ENCODE measurements at regions not wholly inside any gene's neighbourhood (a gene's known extent, or its start where the extent isn't known, plus 50 kb on each side); places are given as distances from the start of the nearest gene placed in this dataset.
"Not testable (repeated sequence)": the region's sequence is repeated elsewhere in the genome, so short reads cannot be mapped to it uniquely, and the experiment has no call there.

DNA sequence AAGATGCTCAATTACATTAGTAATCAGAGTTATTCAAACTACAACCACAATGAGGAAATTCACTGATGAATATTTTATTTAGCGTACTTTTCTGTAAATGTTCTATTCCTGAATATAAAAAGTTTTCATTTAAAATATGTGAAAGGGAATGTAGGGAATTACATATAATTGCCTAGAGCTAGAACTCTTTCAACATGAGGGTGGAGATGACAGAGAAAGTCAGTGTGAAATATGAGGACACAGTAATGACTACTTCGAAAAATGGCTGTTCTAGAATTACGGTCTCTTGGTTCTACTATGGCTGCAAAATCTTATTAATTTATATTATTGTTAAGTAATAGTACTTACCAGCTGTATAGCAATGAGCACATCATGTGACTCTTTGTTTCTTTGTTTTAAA lies 1647.4 kb upstream of the PIK3C3 start:
- no peak for DNase-seq

DNA sequence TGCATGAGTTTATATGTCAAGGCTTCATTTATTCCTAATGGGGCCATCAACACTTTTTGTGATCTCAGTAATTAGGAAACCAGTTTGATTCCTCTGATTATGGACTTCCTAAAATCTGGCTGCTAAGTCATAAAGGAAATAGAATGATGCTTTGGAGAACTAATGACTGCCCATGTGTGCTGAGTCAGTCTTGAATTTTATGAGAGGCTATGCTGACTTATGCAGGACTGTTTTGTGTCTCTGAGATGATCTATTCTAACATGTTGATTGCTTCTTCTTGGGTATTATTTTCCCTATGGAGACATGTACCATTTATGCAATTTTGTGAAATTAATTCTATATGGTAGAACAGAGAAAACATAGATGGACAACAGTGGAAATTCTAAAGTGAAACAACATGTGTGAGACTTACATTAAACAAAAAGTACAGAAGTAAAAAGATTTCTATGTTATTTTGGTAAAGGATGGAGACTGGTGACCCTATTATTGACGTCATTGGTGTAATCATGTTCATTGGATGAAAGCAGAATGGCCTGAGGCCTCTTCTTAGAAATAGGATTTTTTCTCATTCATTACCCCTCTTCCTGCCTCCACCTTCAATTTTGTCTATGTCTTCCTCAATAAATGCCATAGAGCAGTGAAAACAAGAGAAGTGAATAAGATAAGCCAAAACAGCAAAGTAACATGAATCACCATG lies 1658.2 kb upstream of the PIK3C3 start:
- no peak for DNase-seq

DNA sequence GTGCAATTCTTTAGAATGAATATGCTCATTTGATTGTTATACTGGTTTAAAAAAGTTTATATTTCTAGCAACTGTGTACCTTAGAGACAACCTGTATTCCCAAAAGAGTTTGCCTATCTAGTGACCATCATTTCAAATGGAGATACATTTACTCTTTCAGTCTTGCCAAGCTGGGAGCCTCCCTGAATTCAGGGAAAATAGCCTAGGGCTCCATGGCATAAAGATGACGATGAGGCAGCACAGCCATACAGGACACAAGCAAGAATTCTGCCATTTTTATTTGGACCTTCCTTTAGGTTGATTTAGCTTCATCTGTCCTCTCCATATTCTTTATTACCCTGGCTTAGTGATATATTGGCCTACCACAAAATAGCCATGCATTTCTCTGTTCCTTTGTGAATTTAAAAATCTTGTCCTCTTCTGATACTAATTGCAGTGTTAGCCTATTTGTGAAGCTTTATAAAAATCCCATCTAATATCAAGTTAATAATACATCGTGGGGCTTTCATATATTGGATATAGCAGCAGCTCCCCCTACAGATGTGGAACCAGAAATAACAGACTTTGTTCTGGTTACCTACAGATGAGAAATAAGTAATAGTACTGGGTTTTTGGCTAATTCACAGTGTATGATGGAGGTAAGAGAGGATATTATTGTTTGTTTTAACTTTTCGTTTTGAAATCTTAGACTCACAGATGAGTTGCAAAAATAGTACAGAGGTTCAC lies 1661.9 kb upstream of the PIK3C3 start:
- DNase-seq: no peak

DNA sequence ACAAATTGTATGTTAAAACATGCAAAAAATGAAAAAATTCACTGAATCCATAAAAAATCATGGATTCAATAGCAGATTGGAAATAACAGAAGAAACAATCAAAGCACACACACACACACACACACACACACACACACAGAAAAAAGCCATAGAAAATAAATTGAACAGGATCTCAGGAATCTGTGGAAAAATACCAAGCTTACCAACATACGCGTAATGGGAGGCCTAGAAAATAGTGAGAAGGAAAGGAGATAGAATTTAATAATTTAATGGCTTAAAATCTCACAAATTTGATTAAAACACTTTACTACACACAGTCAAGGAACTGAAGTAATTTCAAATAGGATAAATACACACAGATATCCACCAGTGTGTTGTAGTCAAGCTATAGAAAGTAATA lies 1671.5 kb upstream of the PIK3C3 start:
- no peak for DNase-seq

DNA sequence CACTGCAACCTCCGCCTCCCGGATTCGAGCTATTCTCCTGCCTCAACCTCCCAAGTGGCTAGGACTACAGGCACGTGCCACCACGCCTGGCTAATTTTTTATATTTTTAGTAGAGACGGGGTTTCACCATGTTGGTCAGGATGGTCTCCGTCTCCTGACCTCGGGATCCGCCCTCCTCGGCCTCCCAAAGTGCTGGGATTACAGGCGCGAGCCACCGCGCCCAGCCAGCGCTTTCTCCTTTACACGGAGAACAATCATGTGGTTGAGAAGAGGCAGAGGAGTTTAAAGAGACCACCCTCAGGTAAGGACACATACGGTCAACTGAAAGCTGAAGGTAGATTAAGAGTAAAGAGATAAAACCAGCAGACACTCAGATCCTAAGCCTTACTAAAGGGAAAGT lies 1673.7 kb upstream of the PIK3C3 start:
- not testable (repeated sequence) for DNase-seq

DNA sequence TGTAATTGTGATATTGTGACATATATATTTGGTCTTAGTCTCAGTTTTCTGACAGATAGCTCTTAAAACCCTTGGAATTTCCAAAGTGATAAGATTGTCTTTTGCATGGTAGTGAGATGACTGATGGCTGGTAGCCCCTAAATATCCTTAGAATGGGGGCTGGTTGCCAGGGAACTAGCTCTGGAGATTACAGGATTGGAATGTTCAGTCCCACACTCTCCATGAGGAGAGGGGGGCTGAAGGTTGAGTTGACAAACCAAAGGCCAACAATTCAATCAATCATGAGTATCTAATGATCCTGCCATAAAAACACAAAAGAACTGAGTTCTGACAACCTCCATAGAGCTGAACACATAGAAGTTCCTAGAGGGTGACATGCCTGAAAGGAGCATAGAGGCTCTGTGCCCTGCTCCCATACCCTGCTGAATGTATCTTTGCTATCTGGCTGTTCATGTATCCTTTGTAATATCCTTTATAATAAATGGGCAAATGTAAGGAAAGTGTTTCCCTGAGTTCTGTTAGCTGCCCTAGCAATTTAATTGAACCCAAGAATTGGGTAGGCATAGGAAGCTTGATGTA lies 1680.3 kb upstream of the PIK3C3 start:
- no peak for DNase-seq

DNA sequence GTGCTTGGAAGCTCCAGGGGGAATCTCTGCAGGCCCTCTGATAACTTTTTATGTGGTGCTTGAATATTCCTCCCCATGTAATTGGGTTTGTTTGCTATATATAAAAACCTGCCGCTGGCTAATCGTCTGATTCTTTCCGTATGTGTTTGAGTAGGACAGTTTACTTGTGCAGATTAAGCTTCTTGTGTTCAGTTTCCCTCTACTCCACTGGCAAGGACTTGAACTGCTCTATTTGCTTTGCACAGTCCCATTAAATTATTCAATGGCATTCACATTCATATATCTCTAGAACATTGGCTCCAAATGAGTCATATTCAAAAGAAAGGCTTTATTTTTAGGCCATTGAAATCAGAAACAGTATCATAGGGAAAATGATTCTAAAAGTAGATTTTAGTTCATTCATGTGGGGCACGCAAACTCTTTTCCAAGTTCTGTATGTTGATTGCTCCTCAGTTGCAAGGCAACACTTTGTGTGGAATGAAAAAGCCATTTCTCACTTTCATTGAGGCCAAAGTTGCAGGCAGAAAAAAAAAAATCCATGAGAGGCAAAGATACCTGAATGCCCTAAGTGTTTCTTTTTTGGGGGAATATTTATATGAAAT lies 1682.3 kb upstream of the PIK3C3 start:
- DNase-seq: no peak

DNA sequence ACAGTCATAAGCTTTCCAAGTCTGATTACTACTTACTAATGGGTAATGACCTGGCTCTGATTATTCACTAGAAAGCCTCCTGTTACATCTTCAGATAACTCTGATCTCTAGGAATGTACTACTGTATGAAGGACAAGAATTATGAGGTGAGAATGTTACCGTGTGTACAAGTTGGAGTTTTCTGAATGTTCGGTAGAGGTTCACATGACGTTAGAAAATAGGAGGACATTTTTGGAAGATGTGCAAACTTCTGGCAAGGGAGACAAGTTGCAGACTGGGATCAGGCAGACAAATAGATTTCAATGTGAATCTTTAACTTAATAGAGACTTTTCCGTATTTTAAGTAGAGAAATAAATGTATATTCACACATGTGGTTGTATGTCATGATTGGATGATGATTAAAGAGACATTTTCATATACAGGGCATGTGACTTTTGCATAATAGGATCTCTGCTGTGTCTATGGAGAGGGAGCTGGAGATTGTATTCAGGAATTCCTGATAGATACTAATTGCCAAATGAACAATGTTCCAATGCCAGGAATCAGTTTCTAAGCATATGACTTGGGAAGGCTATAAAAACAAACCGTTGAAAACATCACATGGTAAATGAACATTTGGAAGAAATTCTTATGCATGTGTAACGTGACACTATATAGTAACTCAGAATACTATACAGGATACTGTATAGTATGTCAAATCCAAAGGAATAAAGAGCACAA lies 1695.8 kb upstream of the PIK3C3 start:
- DNase-seq: no peak

DNA sequence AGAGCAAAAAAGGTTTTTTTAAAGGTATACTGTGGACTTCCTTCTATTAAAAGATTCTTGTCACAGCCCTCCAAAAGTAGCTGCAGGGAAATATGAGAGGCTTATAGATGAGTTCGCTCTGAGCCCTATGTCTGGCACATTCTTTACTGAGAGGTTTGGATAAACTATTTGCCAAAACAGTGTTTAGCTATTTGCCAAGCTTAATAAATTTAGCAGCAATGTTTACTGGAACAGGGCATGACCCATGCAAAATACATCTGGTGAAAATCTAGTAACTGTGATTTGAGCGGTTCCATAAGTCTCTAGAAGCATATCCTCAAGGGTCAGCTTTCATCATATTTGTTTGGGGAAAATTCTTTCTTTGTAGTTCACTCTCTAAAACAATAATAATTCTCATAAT lies 1696.7 kb upstream of the PIK3C3 start:
- no peak for DNase-seq

DNA sequence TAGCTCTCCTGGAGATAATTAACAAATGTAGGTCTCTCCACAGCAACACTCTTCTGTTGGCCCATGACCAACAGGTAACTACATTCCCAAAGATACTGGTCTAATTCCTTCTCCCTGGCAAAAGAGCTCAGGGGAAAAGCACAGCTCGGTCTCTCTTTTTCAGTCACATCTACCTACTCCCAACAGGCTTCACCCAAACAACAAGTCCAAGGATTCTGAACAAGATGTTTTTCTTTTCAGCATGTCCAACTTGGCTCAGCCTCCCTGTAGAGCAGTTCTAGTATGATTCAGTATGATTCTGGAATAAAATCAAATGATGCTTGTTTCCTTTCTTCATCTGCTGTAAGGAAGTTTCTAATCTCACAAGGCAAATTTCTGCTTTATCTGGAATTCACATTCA lies 1704.8 kb upstream of the PIK3C3 start:
- DNase-seq: no peak

DNA sequence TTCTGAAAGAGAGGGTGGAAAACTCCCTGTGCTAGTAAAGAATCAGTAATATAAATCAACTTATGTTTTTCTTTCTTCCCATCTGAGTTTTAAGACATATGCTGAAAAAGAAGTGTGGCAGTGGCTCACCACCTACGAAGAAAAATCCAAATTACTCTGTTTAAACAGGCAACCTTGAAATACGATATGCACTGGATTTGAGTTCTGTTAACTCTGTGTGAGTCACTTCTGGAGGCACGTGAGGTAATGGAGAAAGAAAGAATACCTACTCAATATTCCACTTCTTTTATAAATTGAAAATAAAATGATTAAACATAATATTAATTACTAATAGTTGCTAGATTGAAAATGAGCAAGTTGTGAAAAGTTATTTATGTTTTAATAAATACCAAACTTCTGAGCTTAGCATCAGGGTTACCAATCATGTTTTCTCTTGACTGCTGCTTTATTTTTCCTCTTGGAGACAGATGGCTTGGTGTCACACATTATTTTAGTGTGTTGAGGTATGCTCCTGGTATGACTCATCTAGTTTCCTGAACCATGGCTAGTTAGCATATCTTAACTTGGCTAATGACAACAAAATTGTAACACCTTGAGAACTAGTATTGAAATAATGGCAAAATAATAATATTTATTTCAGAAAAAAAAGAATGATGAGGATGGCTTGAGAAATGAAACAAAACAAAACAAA lies 1705.5 kb upstream of the PIK3C3 start:
- DNase-seq: no peak

DNA sequence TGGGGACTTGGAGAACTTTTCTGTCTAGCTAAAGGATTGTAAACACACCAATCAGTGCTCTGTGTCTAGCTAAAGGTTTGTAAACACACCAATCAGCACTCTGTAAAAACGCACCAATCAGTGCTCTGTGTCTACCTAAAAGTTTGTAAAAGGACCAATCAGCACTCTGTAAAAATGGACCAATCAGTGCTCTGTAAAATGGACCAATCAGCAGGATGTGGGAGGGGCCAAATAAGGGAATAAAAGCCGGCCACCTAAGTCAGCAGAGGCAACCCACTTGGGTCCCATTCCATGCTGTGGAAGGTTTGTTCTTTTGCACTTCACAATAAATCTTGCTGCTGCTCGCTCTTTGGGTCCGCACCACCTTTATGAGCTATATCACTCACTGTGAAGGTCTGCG lies 1709.4 kb upstream of the PIK3C3 start:
- DNase-seq: not testable (repeated sequence)

DNA sequence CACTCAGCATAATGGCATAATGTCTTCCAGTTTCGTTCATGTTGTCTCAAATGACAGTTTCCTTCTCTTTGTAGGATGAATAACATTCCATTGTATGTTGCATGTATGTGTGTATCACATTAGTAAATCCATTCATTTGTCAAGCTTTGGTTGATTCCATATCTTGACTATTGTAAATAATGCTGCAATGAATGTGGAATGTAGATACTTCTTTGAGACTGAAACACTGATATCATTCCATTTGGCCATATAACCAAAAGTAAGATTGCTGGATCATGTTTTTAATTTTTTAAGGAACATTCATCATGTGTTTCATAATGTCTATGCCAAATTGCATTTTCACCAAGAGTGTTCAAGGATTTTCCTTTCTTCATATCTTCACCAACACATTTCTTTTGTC lies 1711.4 kb upstream of the PIK3C3 start:
- DNase-seq: no peak

DNA sequence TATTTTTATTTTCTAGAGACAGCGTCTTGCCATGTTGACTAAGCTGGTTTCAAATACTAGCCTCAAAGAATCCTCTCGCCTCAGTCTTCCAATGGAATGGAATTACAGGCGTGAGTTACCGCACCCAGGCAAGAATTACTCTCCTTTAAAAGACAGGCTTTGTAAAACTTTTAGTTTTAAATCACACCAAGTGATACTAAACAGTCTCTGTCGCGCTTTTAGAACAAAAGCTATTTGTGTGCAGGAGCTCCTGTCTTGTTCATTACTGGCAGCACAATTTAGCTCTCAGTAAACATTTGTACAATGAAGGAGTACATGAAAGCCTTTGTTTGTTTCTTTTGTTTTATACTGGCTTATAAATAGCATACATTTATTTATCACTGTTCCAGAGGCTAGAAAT lies 1719.2 kb upstream of the PIK3C3 start:
- no peak for DNase-seq

DNA sequence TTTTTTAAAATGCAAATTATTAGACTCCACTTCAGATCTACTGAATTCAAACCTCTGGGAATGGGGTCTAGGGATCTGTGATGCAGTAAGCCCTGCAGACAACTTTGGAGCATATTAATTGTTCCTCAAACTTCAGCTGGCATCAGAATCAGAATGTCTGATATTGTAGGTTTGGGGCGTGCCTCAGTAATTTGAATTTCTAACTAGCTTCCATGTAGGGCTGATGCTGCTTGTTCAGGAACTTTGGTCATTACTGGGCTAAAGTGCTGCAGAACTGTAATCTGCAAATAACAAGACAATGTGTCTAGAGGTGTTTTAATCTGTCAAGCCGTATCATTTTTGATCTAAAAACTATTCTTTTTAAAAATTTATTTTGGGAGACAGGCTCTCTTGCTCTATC lies 1719.7 kb upstream of the PIK3C3 start:
- DNase-seq: no peak

DNA sequence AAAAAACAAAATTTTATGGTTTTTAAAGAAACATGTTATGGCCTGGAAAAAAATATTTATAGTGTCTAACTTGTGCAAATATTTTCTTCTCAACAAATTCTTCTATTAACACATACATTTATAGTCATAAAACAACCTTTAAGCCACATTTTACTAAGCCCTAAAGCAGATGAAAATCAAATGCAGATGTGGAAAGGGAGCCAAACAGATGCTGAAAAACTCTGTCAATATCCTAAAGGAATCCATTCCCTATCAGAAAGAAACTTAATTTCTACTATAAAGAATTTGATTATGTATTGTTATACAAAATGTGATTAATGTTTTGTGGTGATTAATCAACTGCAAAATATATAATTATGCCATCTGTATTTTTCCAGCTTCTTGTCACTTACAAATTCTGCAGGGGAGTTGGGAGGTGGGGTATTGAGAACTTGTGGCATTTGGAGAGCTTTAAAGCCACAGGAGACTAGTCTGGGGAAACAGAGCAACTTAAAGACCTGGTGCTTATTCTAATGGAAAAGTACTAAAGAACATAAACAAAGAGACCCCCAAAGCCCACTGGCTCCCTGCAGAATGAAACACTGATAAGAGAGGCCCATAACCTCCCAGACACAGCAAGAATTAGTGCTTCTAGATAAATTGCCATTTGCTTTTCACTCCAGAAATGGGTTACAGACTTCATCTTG lies 1721.0 kb upstream of the PIK3C3 start:
- no peak for DNase-seq

DNA sequence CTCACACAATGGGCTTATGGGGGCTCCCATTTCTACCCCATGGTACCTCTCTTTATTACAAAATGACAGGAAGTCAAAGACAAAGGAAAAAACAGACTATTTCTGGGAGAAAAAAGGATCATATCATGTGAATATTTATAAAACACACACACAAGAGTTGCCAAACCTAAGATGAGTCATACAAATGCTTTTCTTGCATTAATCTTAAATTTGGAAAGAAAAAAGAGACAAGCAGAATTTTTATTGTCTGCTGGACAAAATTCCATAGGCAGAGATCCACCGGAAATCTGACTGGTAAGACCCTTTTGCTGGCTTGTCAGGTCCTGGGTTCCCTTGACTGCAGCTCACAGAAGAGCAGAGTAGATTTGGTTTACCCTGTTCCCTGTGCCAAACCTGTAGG lies 1732.3 kb upstream of the PIK3C3 start:
- no peak for DNase-seq

DNA sequence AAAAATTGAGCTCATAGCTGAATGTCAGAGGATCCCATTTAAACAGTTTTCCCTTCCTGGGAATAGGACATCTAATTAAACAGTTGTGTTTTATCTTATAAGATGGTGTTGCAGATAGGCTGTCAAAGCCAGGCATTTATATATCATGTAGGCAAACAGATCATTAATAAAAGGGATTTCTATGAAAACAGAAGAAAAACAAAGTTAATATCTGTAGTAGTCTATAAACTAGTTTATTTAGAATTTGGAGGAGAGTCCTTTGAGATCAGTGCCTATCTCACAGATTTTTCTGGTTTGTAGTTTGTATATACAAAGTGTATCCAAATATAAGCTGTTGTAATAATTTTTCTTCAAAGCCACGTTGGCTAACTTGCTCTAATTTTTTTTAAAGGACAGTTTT lies 1738.2 kb upstream of the PIK3C3 start:
- DNase-seq: no peak

DNA sequence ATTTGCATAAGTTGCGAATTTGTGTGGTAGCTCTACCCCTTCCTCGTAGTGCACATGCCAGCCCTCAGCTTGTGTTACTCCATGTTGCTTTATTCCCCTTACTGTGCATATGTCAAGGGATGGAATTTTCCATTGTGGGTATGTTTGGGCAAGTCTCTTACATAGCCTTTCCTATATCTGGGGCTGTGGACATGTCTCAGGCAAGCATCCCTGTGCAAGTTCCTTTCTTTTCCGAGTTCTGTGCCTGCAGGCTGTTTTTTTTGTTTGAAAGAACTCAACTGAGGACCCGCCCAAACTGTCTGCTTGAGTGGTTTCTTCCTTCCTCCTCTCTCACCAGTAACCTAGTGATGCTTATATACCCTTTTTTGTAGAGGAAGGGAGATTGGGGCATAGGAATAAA lies 1739.1 kb upstream of the PIK3C3 start:
- DNase-seq: no peak

DNA sequence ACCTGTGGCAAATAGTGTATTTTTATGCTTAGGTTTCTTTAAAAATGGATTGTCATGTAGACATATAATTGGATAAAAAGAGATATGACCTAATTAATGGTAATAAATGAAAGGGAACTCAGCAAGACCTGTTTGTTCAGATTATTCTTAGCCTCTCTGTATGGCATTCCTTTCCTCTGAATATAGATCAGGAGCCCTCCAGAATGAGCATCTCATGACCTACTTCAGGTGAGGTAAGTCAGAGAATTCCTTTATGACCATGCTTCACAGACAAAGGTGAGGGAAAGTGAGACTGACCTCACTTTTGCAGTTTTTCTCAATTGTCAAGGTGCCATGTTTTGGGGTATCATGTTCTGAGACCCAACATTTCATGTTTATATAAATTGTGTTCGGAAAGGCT lies 1744.3 kb upstream of the PIK3C3 start:
- no peak for DNase-seq

DNA sequence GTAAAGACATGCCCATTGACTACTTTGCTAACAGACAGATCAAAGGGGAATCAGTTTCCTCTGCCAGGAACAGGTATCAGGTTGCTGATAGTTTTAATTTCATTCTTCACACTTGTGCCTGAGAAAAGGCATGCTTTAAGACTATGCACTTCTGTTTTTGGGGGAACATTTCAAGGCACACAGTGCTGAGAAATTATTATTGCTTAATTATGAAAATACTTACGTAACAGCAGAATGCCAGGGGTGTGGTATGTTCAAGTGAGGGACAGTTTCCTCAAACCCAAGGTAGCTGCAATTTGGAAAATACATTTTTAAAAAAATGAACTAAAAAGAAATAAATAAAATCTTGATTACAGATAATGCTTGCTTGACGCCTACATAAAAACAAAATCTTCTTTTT lies 1746.1 kb upstream of the PIK3C3 start:
- DNase-seq: no peak

DNA sequence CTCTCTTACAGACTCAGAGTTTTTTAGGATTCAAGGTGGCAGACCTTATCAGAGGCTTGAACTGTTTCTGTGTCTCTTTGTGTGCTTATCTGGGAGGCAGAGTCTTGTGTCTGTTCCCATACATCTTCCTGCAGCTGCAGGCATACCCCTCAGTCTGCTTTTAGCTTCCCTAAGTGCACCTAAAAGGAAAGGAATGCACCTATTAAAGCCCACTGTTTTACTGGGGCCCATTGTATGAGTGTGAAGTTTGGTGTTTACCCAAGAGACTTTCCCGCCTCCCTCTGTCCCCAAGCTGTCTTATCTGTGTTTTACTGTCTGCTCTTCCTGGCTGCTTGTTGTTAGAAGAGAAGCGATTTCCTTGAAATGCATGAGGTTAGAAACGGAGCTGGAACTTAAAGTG lies 1757.3 kb upstream of the PIK3C3 start:
- no peak for DNase-seq

Measured in NCI-H1694 (cell line).